ENCODE measurements at regions not wholly inside any gene's neighbourhood (a gene's known extent, or its start where the extent isn't known, plus 50 kb on each side); places are given as distances from the start of the nearest gene placed in this dataset.

DNA sequence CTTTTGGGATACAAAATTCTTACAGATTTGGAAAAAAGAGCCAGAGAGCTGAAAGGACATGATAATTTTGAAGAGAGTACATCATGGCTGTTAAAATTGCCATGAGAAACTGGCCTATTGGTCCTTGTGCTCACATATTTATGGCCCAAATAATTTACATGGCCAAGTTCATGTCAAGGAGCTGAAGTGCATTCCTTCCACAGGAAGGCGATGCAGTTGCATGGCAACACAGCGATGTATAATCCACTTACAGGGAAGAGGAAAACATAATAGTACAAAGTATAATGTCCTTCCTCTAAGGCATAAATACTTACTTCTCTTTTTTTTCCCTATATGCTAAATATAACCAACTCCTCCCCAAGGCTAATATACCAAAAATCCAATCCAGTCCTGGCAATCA is 914.5 kb upstream of the AGA start:
- TF ChIP-seq, protein P1, sequence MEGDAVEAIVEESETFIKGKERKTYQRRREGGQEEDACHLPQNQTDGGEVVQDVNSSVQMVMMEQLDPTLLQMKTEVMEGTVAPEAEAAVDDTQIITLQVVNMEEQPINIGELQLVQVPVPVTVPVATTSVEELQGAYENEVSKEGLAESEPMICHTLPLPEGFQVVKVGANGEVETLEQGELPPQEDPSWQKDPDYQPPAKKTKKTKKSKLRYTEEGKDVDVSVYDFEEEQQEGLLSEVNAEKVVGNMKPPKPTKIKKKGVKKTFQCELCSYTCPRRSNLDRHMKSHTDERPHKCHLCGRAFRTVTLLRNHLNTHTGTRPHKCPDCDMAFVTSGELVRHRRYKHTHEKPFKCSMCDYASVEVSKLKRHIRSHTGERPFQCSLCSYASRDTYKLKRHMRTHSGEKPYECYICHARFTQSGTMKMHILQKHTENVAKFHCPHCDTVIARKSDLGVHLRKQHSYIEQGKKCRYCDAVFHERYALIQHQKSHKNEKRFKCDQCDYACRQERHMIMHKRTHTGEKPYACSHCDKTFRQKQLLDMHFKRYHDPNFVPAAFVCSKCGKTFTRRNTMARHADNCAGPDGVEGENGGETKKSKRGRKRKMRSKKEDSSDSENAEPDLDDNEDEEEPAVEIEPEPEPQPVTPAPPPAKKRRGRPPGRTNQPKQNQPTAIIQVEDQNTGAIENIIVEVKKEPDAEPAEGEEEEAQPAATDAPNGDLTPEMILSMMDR (IDR thresholded peaks at IDR 0.05): no peak
- no peak for TF ChIP-seq POLR2A (IDR thresholded peaks at IDR 0.05; ENCODE audit: low read depth)
- TF ChIP-seq POLR2AphosphoS5 (IDR thresholded peaks at IDR 0.05): no peak
- TF ChIP-seq EP300 (IDR thresholded peaks at IDR 0.05): no peak

Data from esophagus muscularis mucosa (tissue), 4 donors.